Neural progenitor cell (in vitro differentiated cells): ENCODE measurements at regions not wholly inside any gene's neighbourhood (a gene's known extent, or its start where the extent isn't known, plus 50 kb on each side); places are given as distances from the start of the nearest gene placed in this dataset.

Experiments
- EZH2 ChIP-seq: fragments of 200-600 bp; sonication (generic); IDR thresholded peaks from 2 replicates; pipeline ENCODE4 v1.6.1; 2017; ENCODE audit warnings: antibody characterized with exemption, mild to moderate bottlenecking, moderate library complexity
- TF ChIP-seq, protein P1 (sequence below): fragments of 200-600 bp; sonication (generic); IDR thresholded peaks from 2 replicates; pipeline ENCODE4 v1.5.1; 2017; ENCODE audit warnings: antibody characterized with exemption, mild to moderate bottlenecking

- TF ChIP-seq, protein P1, sequence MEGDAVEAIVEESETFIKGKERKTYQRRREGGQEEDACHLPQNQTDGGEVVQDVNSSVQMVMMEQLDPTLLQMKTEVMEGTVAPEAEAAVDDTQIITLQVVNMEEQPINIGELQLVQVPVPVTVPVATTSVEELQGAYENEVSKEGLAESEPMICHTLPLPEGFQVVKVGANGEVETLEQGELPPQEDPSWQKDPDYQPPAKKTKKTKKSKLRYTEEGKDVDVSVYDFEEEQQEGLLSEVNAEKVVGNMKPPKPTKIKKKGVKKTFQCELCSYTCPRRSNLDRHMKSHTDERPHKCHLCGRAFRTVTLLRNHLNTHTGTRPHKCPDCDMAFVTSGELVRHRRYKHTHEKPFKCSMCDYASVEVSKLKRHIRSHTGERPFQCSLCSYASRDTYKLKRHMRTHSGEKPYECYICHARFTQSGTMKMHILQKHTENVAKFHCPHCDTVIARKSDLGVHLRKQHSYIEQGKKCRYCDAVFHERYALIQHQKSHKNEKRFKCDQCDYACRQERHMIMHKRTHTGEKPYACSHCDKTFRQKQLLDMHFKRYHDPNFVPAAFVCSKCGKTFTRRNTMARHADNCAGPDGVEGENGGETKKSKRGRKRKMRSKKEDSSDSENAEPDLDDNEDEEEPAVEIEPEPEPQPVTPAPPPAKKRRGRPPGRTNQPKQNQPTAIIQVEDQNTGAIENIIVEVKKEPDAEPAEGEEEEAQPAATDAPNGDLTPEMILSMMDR: no peak
- TF ChIP-seq EZH2: no peak
Observed at GRCh38 chr6:164101859-164102258, 687.3 kb downstream of the QKI start.
